GM11168 (cell line): ENCODE measurements at regions not wholly inside any gene's neighbourhood (a gene's known extent, or its start where the extent isn't known, plus 50 kb on each side); places are given as distances from the start of the nearest gene placed in this dataset.

ENCODE experiments used
- in situ Hi-C: fragments of 300-500 bp; cut with MboI; formaldehyde crosslinking; loops from one replicate; pipeline ENCODE4 v1.12.0; 2022; ENCODE audit warnings: low sequenced_read_pairs; ENCODE audit not compliant: unreplicated experiment

DNA sequence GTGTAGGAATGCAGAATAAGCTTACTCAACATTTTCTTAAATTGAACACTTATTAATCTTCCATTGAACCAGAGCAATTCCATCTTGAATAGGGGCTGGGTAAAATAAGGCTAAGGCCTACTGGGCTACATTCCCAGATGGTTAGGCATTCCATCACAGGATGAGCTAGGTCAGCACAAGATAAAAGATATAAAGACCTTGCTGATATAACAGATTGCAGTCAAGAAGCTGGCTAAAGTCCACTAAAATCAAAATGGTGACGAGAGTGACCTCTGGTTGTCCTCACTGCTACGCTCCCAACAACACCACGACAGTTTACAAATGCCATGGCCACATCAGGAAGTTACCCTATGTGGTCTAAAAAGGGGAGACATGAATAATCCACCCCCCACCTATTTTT, 156.1 kb downstream of the NXNL2 start:
- in situ Hi-C loops = no loop called here

DNA sequence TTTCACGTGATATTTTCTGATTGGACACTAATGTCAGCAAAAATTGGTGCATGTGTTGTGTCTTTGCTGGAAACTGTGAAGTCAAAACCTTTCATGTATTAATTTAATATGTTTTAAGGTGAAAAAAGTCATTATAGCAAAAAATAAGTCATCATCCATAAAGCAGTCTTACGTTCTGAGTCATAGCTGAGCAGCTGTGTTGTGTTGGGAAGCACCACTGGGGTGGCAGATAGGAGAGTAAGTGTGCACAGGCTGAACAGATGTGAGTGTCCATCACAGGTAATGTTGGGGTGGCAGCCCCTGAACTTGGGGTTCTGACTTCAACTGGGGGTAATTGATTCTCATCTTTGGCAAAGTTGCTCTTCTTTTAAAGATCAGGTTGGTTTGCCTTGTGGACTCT, 156.8 kb downstream of the NXNL2 start:
- in situ Hi-C loops = no loop called here

DNA sequence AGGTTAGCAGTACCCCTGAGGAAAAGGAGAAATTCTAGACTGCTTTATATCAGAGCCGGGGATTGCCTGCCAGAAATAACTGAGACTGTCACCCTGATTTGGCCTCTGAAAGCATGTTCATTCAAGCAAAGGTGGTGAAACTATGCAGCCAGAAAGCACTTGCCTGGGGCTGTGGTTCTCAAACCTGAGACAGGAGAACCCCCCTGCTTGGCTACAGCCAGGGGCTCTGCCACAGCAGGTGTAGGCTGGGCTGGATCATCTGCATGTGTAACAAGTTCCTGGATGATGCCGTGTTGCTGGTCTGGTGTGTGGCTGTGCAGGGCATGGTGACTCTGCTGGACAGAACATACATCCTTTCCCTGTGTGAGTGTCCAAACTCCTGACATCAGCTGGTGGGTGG, 157.8 kb downstream of the NXNL2 start:
- in situ Hi-C loops = no loop called here

DNA sequence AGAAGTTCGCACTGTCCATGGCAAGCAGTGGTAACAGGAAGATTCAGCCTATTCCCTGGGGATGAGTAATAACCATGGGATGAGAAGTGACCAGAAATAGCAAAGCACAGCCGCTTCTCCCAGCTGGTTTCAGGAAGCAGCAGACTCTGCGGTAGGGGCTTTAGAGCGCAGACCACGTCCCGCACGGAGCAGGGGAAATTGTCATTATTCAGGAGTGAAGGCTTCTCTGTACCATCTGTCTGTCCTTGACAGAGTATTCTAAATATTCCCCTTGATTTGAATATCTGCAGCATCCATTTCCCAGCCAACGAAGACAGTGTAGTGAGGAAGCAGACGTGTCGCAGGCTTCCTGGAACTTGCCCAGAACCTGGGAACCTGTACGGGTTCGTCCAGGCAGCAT, 159.6 kb downstream of the NXNL2 start:
- in situ Hi-C loops = no loop called here

DNA sequence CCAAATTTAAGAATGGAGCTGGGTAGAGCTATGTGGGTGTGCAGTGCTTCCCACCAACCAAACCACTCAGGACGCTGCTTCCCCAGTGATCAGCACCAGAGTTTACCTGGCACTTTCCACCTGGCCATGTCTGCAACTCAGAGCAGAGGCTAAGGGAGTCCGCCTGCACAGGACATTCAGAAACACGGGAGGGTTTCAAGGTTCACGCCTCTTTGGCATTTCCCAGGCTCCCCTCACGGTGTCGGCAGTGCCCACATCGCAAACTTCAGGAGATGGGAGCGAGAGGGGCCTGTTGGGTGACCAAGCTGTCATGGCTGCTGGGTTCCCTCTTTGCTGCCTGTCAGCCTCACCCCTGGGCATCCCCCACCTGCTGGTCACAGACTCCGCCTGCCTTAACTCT, 161.5 kb downstream of the NXNL2 start:
- in situ Hi-C loops = no loop called here

DNA sequence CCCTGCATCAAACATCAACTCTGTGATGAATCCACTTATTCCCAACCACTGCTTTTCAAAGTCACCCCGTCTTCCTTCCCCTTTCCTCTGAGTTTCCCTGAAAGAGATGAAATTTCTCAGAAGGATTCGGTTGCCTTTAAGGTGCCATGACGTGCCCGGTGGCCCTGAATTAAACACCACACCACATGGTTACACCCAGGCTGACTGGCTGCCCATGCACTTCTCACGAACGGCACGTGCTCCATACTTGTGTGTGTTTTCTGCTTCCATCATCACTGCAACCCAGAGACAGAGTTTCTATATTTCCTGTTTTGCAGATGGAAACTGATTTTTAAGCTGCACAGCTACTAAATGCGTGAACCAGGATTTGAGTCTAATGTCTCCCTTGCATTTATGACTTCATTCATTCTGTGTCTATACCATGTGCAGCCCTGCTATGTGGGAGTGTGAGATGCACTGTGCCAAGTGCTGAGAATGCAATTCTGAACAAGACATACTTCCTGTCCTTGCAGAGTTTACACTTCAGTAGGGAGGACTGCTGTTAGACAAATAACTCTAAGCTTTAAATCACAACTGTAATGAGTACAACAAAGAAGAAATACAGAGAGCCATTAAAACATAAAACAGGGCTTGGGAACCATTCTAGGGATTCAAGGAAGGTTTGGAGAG, 162.9 kb downstream of the NXNL2 start:
- in situ Hi-C loops = no loop called here

DNA sequence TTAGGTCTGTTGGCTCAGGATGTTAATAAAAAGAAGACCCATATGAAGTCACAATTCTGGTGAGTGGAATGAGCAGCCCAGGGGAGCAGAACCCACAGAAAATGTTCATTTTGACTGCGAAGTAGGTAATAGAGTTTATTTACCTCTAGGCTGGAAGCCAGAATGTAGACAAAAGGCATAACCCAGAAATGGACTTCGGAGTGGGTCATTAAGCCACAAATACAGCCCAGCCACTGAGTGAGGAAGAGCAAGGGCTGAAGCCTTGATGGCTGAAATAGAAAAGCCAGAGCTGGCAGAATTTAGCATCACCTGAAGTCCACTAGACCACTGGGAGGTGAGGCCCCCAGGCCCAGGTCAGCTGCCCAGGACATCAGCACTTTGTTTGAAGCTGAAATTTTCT, 168.0 kb downstream of the NXNL2 start:
- in situ Hi-C loops = no loop called here

DNA sequence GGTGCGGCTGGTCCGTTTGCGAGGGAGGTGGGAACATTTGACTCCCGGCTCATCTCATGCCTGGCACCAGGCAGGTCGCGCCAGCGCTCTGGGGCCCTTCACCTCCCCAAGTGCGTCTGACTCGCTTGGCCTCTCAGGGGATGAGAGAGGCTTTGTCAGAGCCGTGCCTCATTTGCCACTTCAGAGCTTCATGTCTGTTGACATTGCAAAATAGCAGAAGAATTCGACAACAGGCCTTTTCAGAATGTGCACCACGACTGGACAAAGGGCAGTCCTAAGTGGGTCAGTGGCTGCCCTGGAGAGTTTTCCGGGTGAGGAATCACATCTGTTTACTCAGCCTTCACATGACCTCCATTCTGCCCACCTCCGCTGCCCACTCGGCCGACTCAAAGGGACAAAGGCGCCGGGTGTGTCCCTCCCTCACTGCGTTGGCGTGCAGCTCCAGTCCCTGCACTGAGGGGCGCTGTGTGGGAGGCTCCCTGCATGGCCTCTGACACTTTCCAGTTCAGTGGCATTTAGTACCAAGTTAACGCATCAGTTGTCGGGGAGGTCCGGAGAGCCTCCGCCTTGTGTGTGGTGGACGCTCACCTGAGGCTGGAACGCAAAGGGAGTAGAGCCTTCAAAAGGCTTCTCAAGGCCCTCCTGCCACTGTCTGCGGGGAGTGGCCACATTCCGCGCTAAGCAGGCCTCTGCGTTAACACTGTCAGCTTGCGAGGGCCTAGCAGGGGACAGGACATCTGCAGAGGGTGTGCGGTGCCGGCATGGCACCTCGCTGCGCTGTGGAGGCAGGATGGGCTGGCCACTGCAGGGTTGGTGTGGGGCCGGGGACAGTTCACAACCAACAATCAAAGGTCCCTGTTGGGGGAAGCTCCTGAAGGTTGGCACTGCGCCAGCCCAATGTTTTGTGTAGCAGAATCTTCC, 171.5 kb downstream of the NXNL2 start:
- in situ Hi-C loops = no loop called here

DNA sequence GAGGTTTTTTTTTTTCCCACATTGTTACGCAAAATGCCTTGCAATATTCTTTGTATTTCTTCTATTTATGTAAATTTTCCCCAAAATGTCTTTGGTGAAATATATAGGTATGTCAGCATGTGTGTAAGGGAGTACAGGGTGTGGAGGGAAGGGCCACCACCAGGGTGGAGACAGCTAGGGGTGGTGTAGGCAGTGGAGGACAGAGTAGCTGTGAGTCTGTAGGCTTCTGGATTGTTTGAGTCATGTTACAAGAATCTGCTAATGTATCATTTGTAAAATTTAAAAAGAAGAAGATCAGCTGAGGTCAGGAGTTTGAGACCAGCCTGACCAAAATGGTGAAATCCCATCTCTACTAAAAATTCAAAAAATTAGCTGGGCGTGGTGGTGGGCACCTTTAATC, 175.5 kb downstream of the NXNL2 start:
- in situ Hi-C loops = no loop called here

DNA sequence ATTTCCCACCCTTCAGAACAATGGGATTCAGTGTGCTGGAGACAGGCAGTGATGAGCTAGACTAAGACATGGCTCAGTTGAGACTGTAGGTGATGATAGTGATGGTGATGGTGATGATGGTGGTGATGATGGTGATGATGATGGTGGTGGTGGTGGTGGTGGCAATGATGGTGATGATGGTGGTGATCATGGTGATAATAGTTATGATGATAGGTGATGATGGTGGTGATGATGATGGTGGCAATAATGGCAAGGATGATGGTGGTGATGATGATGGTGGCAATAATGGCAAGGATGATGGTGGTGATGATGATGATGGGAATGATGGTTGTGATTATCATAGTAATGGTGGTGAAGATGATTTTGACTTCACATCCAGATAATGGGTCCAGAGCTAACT, 176.7 kb downstream of the NXNL2 start:
- in situ Hi-C loops = no loop called here

DNA sequence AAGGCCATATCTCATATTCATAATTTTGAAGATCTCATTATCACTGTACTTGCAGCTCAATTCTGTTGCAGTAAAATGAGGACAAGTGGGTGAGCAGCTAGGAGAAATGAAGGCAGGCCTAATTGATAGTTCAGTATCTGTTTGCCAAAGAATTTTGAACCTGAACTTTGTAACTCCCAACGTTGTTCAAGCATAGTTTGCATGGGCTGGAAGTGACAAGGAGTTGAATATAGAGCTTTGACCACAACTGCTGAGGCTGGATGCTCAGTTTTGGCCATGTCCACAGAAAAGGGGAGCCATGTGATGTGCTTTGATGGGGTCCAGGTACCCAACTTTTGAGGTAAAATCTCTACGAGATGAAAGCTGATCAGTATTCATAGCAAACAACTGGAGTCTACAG, 177.5 kb downstream of the NXNL2 start:
- in situ Hi-C loops = no loop called here

DNA sequence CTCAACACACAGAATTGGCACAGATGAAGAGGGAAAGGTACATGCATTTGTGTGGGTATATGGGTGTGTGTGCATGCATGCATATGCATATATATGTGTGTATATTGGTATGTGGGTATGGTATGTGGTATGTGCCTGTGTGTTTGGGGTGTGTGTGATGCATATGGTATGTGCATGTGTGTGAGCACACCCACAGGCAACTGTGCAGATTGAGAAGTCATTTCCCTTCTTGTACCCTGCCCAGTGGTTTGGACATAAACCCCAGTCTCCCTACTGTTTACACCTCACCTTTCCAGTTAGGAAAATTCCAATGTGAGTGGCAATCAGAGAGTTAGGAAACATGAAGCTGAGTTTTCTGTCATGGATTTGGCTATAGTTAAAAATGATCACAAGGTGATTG, 178.0 kb downstream of the NXNL2 start:
- in situ Hi-C loops = no loop called here

DNA sequence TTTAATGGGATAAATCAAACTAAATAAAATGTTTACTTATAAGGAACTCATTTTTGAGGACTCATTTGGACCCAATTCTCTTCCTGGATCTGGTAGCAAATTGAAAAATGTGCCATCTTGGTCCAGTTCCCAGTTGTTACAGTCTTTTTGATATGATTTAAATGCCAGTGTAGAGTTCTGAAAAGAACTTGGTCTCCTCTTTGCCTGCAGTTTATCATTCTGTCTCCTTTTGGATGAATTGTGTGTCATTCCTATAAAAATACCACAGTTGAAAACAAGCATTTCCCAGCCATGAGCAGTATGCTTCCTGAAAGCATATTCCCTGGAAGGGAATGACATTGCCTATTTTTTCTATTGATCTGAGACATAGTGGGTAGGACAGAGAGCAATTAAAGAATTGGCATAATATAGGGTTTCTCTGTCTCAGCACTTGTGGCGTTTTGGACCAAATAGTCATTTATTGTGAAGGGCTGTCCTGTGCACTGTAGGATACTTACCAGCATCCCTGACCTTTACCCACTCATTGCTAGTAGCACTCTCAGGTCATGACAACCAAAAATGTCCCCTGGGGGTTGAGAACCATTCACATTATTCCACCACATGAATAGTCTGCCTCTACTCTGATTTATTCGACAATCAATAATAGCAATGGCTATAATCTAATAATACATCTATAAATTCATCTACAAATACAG, 181.8 kb downstream of the NXNL2 start:
- in situ Hi-C loops = no loop called here

DNA sequence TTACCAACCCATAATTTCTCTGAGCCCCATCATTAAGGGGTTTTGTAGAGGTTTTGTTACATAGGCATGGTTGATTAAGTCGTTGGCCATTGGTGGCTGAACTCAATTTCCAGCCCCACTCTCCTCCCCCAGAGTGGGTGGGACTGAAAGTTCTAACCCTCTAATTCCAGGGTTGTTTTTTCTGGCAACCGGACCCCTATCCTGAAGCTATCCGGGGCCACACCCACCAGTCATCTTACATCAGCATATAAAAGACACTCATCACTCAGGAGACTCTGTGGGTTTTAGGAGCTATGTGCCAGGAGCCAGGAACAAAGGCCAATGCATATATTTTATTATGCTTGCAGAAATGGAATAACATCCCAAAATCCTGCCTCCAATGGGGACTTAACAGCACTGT, 186.0 kb downstream of the NXNL2 start:
- in situ Hi-C loops = no loop called here

DNA sequence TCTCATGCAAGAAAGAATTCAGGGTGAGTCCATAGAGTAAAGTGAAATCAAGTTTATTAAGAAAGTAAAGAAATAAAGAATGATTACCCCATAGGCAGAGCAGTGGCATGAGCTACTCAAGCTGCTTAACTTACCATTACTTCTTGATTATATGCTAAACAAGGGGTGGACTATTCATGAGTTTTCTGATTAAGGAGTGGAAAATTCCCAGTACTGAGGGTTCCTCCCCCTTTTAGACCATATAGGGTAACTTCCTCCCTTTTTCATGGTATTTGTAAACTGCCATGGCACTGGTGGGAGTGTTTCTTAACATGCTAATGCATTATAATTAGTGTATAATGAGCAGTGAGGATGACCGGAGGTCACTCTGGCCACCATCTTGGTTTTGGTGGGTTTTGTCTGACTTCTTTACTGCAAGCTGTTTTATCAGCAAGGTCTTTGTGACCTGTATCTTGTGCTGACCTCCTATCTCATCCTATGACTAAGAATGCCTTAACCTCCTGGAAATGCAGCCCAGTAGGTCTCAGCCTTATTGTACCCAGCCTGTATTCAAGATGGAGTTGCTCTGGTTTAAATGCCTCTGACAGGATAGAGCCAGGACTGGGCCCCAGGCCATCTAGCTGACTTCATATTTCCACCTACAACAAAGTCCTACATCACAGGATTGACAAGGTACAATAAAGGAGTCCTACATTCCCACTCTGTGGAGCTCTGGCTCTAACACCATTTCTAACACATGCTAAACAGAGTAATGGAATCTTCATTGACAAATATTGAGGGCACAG, 186.7 kb downstream of the NXNL2 start:
- in situ Hi-C loops = no loop called here

DNA sequence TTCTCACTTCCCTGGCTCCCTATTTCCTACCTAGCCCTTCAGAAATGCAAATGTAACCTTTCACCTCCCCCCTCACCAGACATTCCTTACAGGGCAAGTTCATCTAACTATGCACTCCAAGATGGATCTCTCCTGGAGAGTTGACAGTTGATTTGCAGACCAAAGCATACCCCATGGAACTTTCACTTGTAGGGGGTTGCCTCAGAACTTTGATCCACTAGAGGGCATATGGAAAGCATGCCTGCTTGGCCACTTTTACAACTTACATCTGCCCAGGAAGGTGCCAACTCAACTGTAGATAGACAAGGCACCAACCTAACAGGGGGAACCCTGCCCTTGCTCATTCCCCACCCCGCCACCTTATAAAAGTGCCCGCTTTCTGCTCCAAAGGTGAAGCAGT, 187.8 kb downstream of the NXNL2 start:
- in situ Hi-C loops = no loop called here

DNA sequence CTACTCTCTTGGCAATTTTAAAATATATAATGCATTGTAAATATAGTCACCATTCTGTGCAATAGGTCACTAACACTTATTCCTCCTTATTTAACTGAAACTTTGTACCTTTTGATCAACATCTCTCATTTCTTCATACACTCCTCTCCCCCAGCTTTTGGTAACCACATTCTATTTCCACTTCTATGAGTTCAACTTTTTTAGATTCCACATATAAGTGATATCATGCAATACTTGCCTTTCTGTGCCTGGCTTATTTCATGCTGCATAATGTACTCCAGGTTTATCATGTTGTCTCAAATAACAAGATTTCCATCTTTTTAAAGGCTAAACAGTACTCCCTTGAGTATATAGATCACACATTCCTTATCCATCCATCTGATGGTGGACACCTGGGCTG, 188.8 kb downstream of the NXNL2 start:
- in situ Hi-C loops = no loop called here

DNA sequence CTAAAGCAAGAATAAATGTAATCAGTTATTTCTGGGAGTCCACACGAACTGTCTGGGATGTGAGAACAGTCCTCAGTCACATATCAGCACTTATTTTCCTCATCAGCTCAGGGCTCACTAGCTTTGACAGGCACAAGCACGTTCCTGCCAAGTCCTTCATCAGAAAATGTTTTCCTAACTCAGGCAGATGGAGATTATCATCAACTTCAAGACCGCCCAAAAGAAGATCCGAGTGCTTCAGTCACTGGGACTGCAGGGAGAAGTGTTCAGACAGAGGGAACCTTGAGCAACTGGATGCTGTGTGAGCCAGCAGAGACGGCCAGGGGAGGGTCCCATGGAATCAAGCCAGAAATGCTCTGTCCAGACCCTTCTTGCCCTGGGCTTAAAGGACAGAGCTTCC, 189.4 kb downstream of the NXNL2 start:
- in situ Hi-C loops = no loop called here

DNA sequence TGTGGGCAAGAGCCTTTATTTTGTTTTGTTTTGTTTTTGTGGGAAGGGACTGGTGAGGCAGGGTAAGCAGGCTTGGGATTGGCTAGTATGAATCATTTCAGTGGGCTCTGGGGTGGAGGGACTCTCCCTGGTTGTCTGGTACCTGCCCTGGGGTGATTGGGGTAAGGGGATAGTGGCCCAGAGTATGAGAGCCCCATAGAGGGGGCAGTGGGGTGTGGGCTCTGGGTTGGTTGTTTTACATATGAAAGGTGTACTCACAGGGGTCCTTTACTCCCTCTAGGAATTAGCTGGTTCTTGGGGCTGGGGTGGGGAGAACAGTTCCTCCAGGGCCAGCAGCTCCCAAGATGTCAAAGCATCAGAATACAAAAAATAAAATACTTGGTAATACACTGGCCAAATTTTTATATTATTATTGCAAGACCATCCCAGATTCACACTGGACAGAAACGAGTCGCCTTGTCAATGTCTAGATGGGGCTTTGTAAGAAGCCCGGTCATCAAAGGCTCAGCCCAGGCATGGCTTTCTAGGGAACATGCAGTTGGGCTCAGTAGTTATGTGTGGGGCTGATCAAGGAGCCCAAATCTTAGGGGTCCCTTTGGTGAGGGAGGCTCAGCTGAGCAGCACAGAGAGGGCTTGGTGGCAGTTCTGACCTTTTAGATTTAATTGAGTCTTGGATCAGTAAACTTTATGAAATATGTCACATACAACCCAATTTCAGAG, 190.5 kb downstream of the NXNL2 start:
- in situ Hi-C loops = no loop called here

DNA sequence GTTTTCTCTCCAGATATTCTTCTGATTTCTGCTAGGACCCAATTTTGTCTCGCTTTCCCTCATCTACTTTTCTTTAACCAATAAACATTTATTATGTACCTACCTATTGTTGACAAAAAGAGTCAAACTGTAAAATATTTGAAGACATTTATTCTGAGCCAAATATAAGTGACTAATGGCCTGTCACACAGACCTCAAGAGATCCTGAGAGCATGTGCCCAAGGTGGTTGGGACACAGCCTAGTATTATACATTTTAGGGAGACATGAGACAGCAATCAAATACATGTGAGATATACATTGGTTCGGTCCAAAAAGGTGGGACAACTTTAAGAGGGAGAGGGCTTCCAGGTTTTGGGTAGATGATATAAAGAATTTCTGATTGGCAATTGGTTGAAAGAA, 191.8 kb downstream of the NXNL2 start:
- in situ Hi-C loops = no loop called here
